HL-60 (cell line): ENCODE measurements at regions not wholly inside any gene's neighbourhood (a gene's known extent, or its start where the extent isn't known, plus 50 kb on each side); places are given as distances from the start of the nearest gene placed in this dataset.

Experiments used
- DNase-seq, 2 experiments: peaks; one replicate each; pipeline ENCODE4 v3.0.0-alpha.2; 2010 to 2020; ENCODE audit warnings: low read depth in 1 of 2, low spot score in 1 of 2
- H3K27ac ChIP-seq: fragments of 250-450 bp; sonication (Bioruptor Pico); replicated peaks from 2 replicates; pipeline ENCODE4 v1.5.1; 2020; ENCODE audit warnings: mild to moderate bottlenecking, moderate library complexity
- H3K27me3 ChIP-seq: fragments of 250-450 bp; sonication (Bioruptor Pico); 2 replicates; pipeline ENCODE4 v1.5.1; 2021; ENCODE audit warnings: mild to moderate bottlenecking, moderate library complexity; ENCODE audit not compliant: insufficient read depth, poor library complexity, severe bottlenecking
- H3K4me3 ChIP-seq: replicated peaks from 2 replicates; pipeline ENCODE4 v1.5.1; 2011; ENCODE audit warnings: mild to moderate bottlenecking, control low read depth, low read length; ENCODE audit not compliant: insufficient read depth
- CTCF ChIP-seq: IDR thresholded peaks from one replicate; pipeline ENCODE4 v1.5.1; 2011; ENCODE audit warnings: low read length, control low read depth, inconsistent platforms; ENCODE audit not compliant: insufficient read depth
- GABPA ChIP-seq: IDR thresholded peaks from 2 replicates; pipeline ENCODE4 v1.6.1; 2012; ENCODE audit warnings: low read depth
- POLR2AphosphoS5 ChIP-seq: IDR thresholded peaks from 2 replicates; pipeline ENCODE4 v1.6.1; 2012; ENCODE audit warnings: low read depth
- REST ChIP-seq: IDR thresholded peaks from 2 replicates; pipeline ENCODE4 v1.6.1; 2012; ENCODE audit warnings: low read depth; ENCODE audit not compliant: insufficient replicate concordance
- SPI1 ChIP-seq: IDR thresholded peaks from 2 replicates; pipeline ENCODE4 v1.6.1; 2012; ENCODE audit warnings: low read depth, mild to moderate bottlenecking, borderline replicate concordance

- DNase-seq: no peak
- no peak for TF ChIP-seq GABPA
- no peak for TF ChIP-seq CTCF
- no peak for TF ChIP-seq POLR2AphosphoS5
- no peak for TF ChIP-seq SPI1
- no peak for TF ChIP-seq REST
- H3K27me3 ChIP-seq: peaks cover 2% of the 10 kb centered on the region
These were observed 73.2 kb upstream of the BHLHE23 start for GRCh38 chr20:63079971-63080370.

GRCh38 chr20:63077705-63078104 lies 70.9 kb upstream of the BHLHE23 start:
- peaks cover 5% of the 10 kb centered on the region for H3K27me3 ChIP-seq
- H3K27ac ChIP-seq: no peak overlapping the region
- TF ChIP-seq GABPA: no peak
- no peak for TF ChIP-seq REST
- no peak for TF ChIP-seq SPI1
- TF ChIP-seq CTCF: no peak
- no peak for TF ChIP-seq POLR2AphosphoS5
- DNase-seq: no peak
- no peak overlapping the region for H3K4me3 ChIP-seq

More at GRCh38 chr20:63079971-63080370, 73.2 kb upstream of the BHLHE23 start:
- Histone ChIP-seq H3K4me3 (no peak overlapping the region), H3K27ac (no peak overlapping the region)

- H3K4me3 ChIP-seq: no peak overlapping the region
- H3K27ac ChIP-seq: no peak overlapping the region
- H3K27me3 ChIP-seq: peaks cover 10% of the 10 kb centered on the region
- DNase-seq: no peak
- TF ChIP-seq REST (no peak), SPI1 (no peak), GABPA (no peak)
These were observed 69.7 kb upstream of the BHLHE23 start for GRCh38 chr20:63076421-63076820.

- no peak for TF ChIP-seq GABPA
- Histone ChIP-seq H3K27me3 (peaks cover 19% of the 10 kb centered on the region), H3K27ac (no peak overlapping the region), H3K4me3 (no peak overlapping the region)
- DNase-seq: no peak
These were observed 67.9 kb upstream of the BHLHE23 start for GRCh38 chr20:63074631-63075030.
